Progenitor cell of endocrine pancreas (in vitro differentiated cells): ENCODE measurements at regions not wholly inside any gene's neighbourhood (a gene's known extent, or its start where the extent isn't known, plus 50 kb on each side); places are given as distances from the start of the nearest gene placed in this dataset.

Experiments
- DNase-seq: peaks from one replicate; pipeline ENCODE4 v3.0.0; 2021; ENCODE audit warnings: low spot score; ENCODE audit not compliant: unreplicated experiment
- H3K27ac Mint-ChIP-seq: 2 replicates; pipeline ENCODE4 v1.8.0; 2021; ENCODE audit warnings: mild to moderate bottlenecking, moderate library complexity, mixed read lengths
- H3K27me3 Mint-ChIP-seq: 2 replicates; pipeline ENCODE4 v1.8.0; 2021; ENCODE audit warnings: mixed read lengths
- H3K36me3 Mint-ChIP-seq: 2 replicates; pipeline ENCODE4 v1.8.0; 2022; ENCODE audit warnings: mixed read lengths; ENCODE audit not compliant: insufficient read depth
- H3K4me1 Mint-ChIP-seq: 2 replicates; pipeline ENCODE4 v1.8.0; 2021; ENCODE audit warnings: low read depth, mixed read lengths
- H3K4me3 Mint-ChIP-seq: 2 replicates; pipeline ENCODE4 v1.8.0; 2021; ENCODE audit warnings: low read depth, mild to moderate bottlenecking, moderate library complexity, mixed read lengths
- H3K9me3 Mint-ChIP-seq: 2 replicates; pipeline ENCODE4 v1.8.0; 2021; ENCODE audit warnings: low read depth, mixed read lengths
- CTCF ChIP-seq: fragments of 200-600 bp; sonication (generic); IDR thresholded peaks from one replicate; pipeline ENCODE4 v1.5.0; 2021; ENCODE audit warnings: antibody characterized with exemption, mild to moderate bottlenecking; ENCODE audit not compliant: unreplicated experiment

GRCh38 chr17:79141578-79142355 lies 67.1 kb downstream of the ENGASE start:
- Mint-ChIP-seq H3K9me3 (no peaks in the 10 kb centered on the region), H3K36me3 (no peaks in the 10 kb centered on the region), H3K27me3 (peaks cover 16% of the 10 kb centered on the region), H3K4me3 (no peak overlapping the region), H3K27ac (no peak overlapping the region), H3K4me1 (peaks cover 1% of the 10 kb centered on the region)
- no peak for TF ChIP-seq CTCF
- no peak for DNase-seq

GRCh38 chr17:79138826-79139225 lies 64.2 kb downstream of the ENGASE start:
- H3K4me3 Mint-ChIP-seq: no peak overlapping the region
- TF ChIP-seq CTCF: no peak
- peaks cover 16% of the 10 kb centered on the region for H3K27me3 Mint-ChIP-seq
- no peak overlapping the region for H3K27ac Mint-ChIP-seq
- H3K9me3 Mint-ChIP-seq: no peaks in the 10 kb centered on the region
- no peaks in the 10 kb centered on the region for H3K36me3 Mint-ChIP-seq
- no peak for DNase-seq
- peaks cover 1% of the 10 kb centered on the region for H3K4me1 Mint-ChIP-seq

GRCh38 chr17:79137789-79138165 lies 63.2 kb downstream of the ENGASE start:
- no peak for DNase-seq
- no peak overlapping the region for H3K27ac Mint-ChIP-seq
- no peaks in the 10 kb centered on the region for H3K36me3 Mint-ChIP-seq
- H3K27me3 Mint-ChIP-seq: peaks cover 16% of the 10 kb centered on the region
- H3K4me3 Mint-ChIP-seq: no peak overlapping the region
- no peaks in the 10 kb centered on the region for H3K9me3 Mint-ChIP-seq
- no peak for TF ChIP-seq CTCF
- H3K4me1 Mint-ChIP-seq: peaks cover 1% of the 10 kb centered on the region

- H3K36me3 Mint-ChIP-seq: no peaks in the 10 kb centered on the region
- peaks cover 1% of the 10 kb centered on the region for H3K4me1 Mint-ChIP-seq
- no peak overlapping the region for H3K27ac Mint-ChIP-seq
- TF ChIP-seq CTCF: no peak
- DNase-seq: no peak
- H3K4me3 Mint-ChIP-seq: no peak overlapping the region
- H3K9me3 Mint-ChIP-seq: no peaks in the 10 kb centered on the region
- H3K27me3 Mint-ChIP-seq: peaks cover 16% of the 10 kb centered on the region
Measured at GRCh38 chr17:79137015-79137788, 62.6 kb downstream of the ENGASE start.

GRCh38 chr17:79136596-79136995 lies 62.0 kb downstream of the ENGASE start:
- Mint-ChIP-seq H3K27me3 (peaks cover 14% of the 10 kb centered on the region), H3K9me3 (no peaks in the 10 kb centered on the region)

More at GRCh38 chr17:79136596-79136995, 62.0 kb downstream of the ENGASE start:
- Mint-ChIP-seq H3K4me1 (peaks cover 1% of the 10 kb centered on the region), H3K4me3 (no peak overlapping the region), H3K27ac (no peak overlapping the region), H3K36me3 (no peaks in the 10 kb centered on the region)
- DNase-seq: no peak
- no peak for TF ChIP-seq CTCF
